ENCODE measurements at regions not wholly inside any gene's neighbourhood (a gene's known extent, or its start where the extent isn't known, plus 50 kb on each side); places are given as distances from the start of the nearest gene placed in this dataset.

DNA sequence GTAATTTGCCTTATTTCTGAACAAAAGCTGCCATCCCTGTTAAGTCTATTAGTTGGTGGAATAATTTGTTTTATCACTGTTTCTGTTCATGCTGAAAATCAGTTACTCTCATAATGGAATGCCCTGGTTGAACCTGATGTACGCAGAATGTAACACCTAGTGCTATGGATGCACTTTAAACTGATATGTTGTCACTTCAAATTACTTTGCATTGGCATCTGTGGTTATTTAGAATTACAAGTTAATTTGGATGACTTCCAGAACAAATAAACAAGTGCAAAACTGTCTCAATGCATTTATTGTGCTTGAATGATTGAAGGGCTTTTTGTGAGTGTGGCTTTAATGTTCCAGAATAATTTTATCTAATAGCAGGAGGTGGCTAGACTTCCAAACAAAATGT is 368.2 kb upstream of the SLITRK5 start:
- TF ChIP-seq GATA2 (IDR thresholded peaks at IDR 0.05; ENCODE audit: low read depth, low read length) (no peak), GATA3 (IDR thresholded peaks at IDR 0.05; ENCODE audit: low read depth, low read length) (no peak)
